ENCODE measurements at regions not wholly inside any gene's neighbourhood (a gene's known extent, or its start where the extent isn't known, plus 50 kb on each side); places are given as distances from the start of the nearest gene placed in this dataset.

DNA sequence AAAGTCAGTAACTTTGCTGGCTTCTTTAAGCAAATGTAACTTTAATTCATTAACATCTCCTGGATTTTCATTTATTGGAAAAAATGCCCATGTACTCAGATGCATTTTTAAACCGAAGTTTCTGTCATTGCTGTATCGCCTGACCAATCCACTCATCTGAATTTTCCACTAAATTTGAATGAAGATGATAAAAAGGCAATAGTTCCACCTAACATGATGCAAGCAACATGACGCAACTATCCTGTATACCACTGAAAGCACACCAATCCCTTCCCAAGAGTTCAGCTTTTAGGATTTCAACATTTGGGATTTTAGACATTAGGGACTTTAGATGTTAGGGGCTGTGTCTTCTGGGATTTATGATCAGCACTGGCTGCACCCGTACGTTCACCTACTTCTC is 215.6 kb downstream of the KIF4B start:
- H3K9ac ChIP-seq (ENCODE audit: low read length): no peak overlapping the region
- intact Hi-C loops (cut with micrococcal nuclease): no loop called here
- H3K27ac ChIP-seq (ENCODE audit: low read depth, low read length): no peak overlapping the region
- no peak overlapping the region for H2AFZ ChIP-seq (ENCODE audit: low read depth, low read length, poor library complexity, severe bottlenecking)
- BruUV-seq (replicated peaks): no TSS peak
- H3K36me3 ChIP-seq (ENCODE audit: control insufficient read depth in 1 of 2, insufficient read depth in 2 of 2, low read length in 2 of 2): no peaks in the 10 kb centered on the region
- H3K4me2 ChIP-seq (ENCODE audit: low read length): no peak overlapping the region
- H3K27me3 ChIP-seq (ENCODE audit: insufficient read depth, low read length): 0 out of 2 replicates have a peak, but pooled peaks cover 9% of the 10 kb centered on the region
- no peak overlapping the region for H3K4me3 ChIP-seq (replicated peaks in 1 of 2; ENCODE audit: low read depth in 1 of 2, low read length in 2 of 2)
- no peak for ATAC-seq
- H3K79me2 ChIP-seq (ENCODE audit: insufficient read depth, low read length): no peaks in the 10 kb centered on the region
- H3K4me1 ChIP-seq (ENCODE audit: control insufficient read depth in 1 of 2, insufficient read depth in 2 of 2, low read length in 2 of 2): no peaks in the 10 kb centered on the region
- no peaks in the 10 kb centered on the region for H3K9me2 ChIP-seq (ENCODE audit: insufficient read depth)
- H3K9me3 ChIP-seq (ENCODE audit: control insufficient read depth in 1 of 2, insufficient read depth in 1 of 2, low read depth in 1 of 2, low read length in 2 of 2): no peaks in the 10 kb centered on the region
- RAD21 ChIA-PET (ENCODE audit: low non-redundant PET in 1 of 2, low total read pairs in 2 of 2, uncharacterized antibody in 2 of 2, unreplicated experiment in 2 of 2): no interaction called here
- H4K20me1 ChIP-seq (ENCODE audit: insufficient read depth): no peaks in the 10 kb centered on the region
- DNase-seq (ENCODE audit: low read depth, low spot score): no peak
- POLR2A ChIA-PET: no interaction called here
- TF ChIP-seq SP1 (IDR thresholded peaks at IDR 0.05; ENCODE audit: low read depth) (no peak), ZNF274 (IDR thresholded peaks at IDR 0.05; ENCODE audit: low read depth, low read length) (no peak), EZH2phosphoT487 (IDR thresholded peaks at IDR 0.05; ENCODE audit: borderline replicate concordance) (no peak), TCF7L2 (IDR thresholded peaks at IDR 0.05; ENCODE audit: borderline replicate concordance, extremely low read depth, insufficient read depth, insufficient read length) (no peak), SRF (IDR thresholded peaks at IDR 0.05; ENCODE audit: low read depth) (no peak), POLR2AphosphoS5 (IDR thresholded peaks at IDR 0.05; ENCODE audit: low read depth, low read length) (no peak), ZFX (IDR thresholded peaks at IDR 0.05) (no peak), JUND (IDR thresholded peaks at IDR 0.05) (no peak), RAD21 (IDR thresholded peaks at IDR 0.05; ENCODE audit: low read depth) (no peak), FOSL1 (IDR thresholded peaks at IDR 0.05; ENCODE audit: low read depth) (no peak), ELF1 (IDR thresholded peaks at IDR 0.05; ENCODE audit: borderline replicate concordance, low read depth) (no peak), SIN3A (IDR thresholded peaks at IDR 0.05; ENCODE audit: low read depth) (no peak)
- TF ChIP-seq, protein P1, sequence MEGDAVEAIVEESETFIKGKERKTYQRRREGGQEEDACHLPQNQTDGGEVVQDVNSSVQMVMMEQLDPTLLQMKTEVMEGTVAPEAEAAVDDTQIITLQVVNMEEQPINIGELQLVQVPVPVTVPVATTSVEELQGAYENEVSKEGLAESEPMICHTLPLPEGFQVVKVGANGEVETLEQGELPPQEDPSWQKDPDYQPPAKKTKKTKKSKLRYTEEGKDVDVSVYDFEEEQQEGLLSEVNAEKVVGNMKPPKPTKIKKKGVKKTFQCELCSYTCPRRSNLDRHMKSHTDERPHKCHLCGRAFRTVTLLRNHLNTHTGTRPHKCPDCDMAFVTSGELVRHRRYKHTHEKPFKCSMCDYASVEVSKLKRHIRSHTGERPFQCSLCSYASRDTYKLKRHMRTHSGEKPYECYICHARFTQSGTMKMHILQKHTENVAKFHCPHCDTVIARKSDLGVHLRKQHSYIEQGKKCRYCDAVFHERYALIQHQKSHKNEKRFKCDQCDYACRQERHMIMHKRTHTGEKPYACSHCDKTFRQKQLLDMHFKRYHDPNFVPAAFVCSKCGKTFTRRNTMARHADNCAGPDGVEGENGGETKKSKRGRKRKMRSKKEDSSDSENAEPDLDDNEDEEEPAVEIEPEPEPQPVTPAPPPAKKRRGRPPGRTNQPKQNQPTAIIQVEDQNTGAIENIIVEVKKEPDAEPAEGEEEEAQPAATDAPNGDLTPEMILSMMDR (IDR thresholded peaks at IDR 0.05 in 2 of 3, conservative IDR thresholded peaks at IDR 0.05 in 1 of 3; ENCODE audit: borderline replicate concordance in 1 of 3, insufficient read depth in 1 of 3, low read depth in 2 of 3, low read length in 2 of 3): no peak
- TF ChIP-seq, protein P2, sequence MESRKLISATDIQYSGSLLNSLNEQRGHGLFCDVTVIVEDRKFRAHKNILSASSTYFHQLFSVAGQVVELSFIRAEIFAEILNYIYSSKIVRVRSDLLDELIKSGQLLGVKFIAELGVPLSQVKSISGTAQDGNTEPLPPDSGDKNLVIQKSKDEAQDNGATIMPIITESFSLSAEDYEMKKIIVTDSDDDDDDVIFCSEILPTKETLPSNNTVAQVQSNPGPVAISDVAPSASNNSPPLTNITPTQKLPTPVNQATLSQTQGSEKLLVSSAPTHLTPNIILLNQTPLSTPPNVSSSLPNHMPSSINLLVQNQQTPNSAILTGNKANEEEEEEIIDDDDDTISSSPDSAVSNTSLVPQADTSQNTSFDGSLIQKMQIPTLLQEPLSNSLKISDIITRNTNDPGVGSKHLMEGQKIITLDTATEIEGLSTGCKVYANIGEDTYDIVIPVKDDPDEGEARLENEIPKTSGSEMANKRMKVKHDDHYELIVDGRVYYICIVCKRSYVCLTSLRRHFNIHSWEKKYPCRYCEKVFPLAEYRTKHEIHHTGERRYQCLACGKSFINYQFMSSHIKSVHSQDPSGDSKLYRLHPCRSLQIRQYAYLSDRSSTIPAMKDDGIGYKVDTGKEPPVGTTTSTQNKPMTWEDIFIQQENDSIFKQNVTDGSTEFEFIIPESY (IDR thresholded peaks at IDR 0.05; ENCODE audit: extremely low read depth, insufficient replicate concordance, low read length): no peak
- TF ChIP-seq, protein P3, sequence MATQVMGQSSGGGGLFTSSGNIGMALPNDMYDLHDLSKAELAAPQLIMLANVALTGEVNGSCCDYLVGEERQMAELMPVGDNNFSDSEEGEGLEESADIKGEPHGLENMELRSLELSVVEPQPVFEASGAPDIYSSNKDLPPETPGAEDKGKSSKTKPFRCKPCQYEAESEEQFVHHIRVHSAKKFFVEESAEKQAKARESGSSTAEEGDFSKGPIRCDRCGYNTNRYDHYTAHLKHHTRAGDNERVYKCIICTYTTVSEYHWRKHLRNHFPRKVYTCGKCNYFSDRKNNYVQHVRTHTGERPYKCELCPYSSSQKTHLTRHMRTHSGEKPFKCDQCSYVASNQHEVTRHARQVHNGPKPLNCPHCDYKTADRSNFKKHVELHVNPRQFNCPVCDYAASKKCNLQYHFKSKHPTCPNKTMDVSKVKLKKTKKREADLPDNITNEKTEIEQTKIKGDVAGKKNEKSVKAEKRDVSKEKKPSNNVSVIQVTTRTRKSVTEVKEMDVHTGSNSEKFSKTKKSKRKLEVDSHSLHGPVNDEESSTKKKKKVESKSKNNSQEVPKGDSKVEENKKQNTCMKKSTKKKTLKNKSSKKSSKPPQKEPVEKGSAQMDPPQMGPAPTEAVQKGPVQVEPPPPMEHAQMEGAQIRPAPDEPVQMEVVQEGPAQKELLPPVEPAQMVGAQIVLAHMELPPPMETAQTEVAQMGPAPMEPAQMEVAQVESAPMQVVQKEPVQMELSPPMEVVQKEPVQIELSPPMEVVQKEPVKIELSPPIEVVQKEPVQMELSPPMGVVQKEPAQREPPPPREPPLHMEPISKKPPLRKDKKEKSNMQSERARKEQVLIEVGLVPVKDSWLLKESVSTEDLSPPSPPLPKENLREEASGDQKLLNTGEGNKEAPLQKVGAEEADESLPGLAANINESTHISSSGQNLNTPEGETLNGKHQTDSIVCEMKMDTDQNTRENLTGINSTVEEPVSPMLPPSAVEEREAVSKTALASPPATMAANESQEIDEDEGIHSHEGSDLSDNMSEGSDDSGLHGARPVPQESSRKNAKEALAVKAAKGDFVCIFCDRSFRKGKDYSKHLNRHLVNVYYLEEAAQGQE (IDR thresholded peaks at IDR 0.05; ENCODE audit: low read depth): no peak
- TF ChIP-seq, protein P4, sequence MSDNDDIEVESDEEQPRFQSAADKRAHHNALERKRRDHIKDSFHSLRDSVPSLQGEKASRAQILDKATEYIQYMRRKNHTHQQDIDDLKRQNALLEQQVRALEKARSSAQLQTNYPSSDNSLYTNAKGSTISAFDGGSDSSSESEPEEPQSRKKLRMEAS (IDR thresholded peaks at IDR 0.05): no peak
- CTCF ChIA-PET: no interaction called here
